T-helper 2 cell treated with Interferon-gamma antibody and Interleukin-4, amounts not matched to agents 5 μg/mL and 100 μg/mL, for 36 hours (primary cell): ENCODE measurements at regions not wholly inside any gene's neighbourhood (a gene's known extent, or its start where the extent isn't known, plus 50 kb on each side); places are given as distances from the start of the nearest gene placed in this dataset.
"Not testable (repeated sequence)": the region's sequence is repeated elsewhere in the genome, so short reads cannot be mapped to it uniquely, and the experiment has no call there.

ENCODE experiments used
- DNase-seq: peaks from one replicate; pipeline ENCODE4 v3.0.0; 2021; ENCODE audit warnings: low spot score
- H3K27ac Mint-ChIP-seq: one replicate; pipeline ENCODE4 v1.8.0; 2021; ENCODE audit warnings: mild to moderate bottlenecking, mixed read lengths
- H3K27me3 Mint-ChIP-seq: one replicate; pipeline ENCODE4 v1.8.0; 2021; ENCODE audit warnings: low read depth, mixed read lengths
- H3K36me3 Mint-ChIP-seq: one replicate; pipeline ENCODE4 v1.8.0; 2021; ENCODE audit warnings: low read depth, mixed read lengths
- H3K4me1 Mint-ChIP-seq: one replicate; pipeline ENCODE4 v1.8.0; 2021; ENCODE audit warnings: low read depth, mixed read lengths
- H3K4me3 Mint-ChIP-seq: one replicate; pipeline ENCODE4 v1.8.0; 2022; ENCODE audit warnings: mild to moderate bottlenecking, moderate library complexity, mixed read lengths
- H3K9me3 Mint-ChIP-seq: one replicate; pipeline ENCODE4 v1.8.0; 2021; ENCODE audit warnings: mixed read lengths

DNA sequence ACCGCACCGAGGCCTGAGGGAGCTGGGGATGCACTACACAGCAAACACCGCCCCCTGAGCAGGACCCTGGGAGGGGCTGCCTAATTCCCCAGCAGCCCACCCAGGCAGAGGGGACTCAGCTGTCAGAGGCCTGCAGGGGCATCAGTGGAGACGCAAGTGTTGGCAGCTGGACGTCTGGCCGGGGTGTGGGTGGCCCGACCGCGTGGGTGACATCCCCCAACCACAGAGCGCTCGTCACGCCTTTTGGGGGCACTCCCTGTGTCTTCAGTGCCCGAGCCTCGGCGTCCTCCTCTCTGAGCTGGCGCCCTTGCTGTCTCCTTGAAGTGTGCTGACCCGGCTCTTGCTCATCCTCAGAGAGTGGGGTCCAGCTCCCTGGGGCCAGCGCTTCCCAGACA is 150.2 kb downstream of the BRD1 start:
- Mint-ChIP-seq H3K4me3 (no peak overlapping the region), H3K36me3 (no peaks in the 10 kb centered on the region), H3K27ac (no peak overlapping the region), H3K9me3 (no peaks in the 10 kb centered on the region), H3K27me3 (peaks cover 29% of the 10 kb centered on the region), H3K4me1 (no peaks in the 10 kb centered on the region)
- no peak for DNase-seq

DNA sequence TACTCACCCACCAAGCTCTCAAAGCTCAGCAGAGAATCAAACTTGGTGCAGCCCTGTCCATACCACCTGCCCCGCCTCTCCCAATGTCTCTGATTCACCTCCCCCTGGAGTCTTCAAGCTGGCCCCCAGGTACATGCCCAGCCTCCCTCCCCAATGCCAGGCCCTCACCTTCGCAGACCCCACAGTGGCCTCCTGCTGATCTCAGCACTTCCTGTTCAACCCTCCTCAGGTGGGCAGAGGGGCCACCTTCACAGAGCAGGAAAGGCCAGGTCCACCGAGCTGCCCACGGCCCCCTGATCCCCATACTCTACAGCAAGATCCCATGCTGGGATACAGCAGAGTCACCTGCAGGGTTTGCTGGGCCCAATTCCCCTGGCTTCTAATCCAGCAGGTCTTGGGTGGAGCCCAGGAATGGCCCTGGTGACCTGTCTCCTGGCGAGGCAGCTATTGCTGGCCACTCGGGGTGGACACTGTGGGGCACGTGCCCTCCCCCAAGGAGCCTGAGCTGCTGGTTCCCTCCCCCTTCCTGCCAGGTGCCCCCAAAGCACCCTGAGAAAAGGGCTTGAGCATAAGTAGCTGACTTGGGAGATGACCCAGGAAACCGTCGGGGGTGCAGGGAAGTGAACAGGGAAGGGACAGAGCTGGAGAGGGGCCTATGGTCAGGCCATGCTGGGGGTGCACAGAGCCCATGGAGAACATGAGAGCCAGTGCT is 150.7 kb downstream of the BRD1 start:
- Mint-ChIP-seq H3K27me3 (peaks cover 29% of the 10 kb centered on the region), H3K4me1 (no peaks in the 10 kb centered on the region), H3K4me3 (no peak overlapping the region), H3K27ac (no peak overlapping the region), H3K36me3 (no peaks in the 10 kb centered on the region), H3K9me3 (no peaks in the 10 kb centered on the region)
- DNase-seq, result no peak

DNA sequence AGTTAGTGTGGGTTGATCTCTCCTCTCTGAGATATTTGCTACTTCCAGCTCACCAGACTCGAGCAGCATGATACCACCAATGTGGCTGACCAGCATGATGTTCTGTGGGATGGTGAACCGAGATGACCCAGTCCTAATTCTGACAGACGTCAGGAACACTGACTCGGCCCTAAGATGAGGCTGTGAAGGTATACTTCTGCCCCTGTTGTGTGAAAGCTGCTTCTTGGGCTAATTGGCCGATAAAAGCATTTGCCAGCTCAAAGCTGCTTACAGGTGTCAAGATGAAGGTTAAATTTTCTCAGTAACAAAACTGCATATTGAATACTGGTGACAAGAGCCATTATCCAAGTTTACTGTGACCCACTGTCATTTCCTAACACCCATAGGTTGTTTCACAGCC is 151.4 kb downstream of the BRD1 start:
- Mint-ChIP-seq H3K27me3 (peaks cover 36% of the 10 kb centered on the region), H3K4me1 (peaks cover 5% of the 10 kb centered on the region), H3K4me3 (no peak overlapping the region), H3K9me3 (no peaks in the 10 kb centered on the region), H3K36me3 (no peaks in the 10 kb centered on the region), H3K27ac (no peak overlapping the region)
- no peak for DNase-seq

DNA sequence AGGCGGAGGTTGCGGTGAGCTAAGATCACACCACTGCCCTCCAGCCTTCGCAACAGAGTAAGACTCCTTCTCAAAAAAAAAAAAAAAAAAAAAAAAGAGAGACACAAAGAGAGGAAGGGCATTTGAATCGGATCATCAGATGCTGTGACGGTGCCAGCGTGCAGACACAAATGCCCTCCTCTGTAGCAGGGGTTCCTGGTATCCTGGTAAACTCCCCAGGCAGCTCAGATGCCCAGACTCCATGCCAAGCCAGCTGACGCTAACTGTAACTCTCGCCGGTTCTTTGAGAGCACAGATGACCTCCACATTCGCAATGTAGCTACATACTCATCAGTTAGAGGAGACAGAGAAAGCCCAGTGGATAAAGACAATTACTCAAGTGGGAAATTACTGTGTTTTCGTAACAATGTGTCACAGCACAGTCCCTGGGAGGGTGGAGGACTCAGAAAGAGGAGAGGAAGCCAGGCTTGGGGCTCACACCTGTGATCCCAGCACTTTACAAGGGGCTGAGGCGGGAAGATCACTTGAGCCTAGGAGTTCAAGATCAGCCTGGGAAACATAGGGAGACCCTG is 153.1 kb downstream of the BRD1 start:
- no peak overlapping the region for H3K27ac Mint-ChIP-seq
- H3K4me3 Mint-ChIP-seq, result no peak overlapping the region
- H3K9me3 Mint-ChIP-seq, result no peaks in the 10 kb centered on the region
- no peak for DNase-seq
- peaks cover 6% of the 10 kb centered on the region for H3K4me1 Mint-ChIP-seq
- H3K36me3 Mint-ChIP-seq, result no peaks in the 10 kb centered on the region
- H3K27me3 Mint-ChIP-seq, result peaks cover 38% of the 10 kb centered on the region

DNA sequence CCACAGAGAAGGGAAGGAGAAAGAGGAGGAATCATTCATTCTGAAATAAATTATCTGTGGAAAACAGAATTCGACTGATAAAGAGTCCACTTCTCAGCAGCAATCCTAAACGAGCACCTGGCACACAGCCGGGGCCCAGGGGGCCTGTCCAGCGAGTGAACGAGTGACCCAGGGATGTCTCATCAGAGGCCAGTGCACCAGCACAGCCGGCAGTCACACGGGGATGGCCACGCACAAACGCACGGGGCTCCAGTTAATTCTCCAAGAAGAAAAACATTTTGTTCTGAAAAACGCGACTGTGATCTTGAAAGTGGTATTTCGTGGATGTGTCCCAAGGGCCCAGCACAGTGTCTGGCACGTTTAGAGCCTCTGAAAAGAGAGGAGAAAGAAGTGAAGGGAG is 154.6 kb downstream of the BRD1 start:
- Mint-ChIP-seq H3K36me3 (no peaks in the 10 kb centered on the region), H3K4me1 (peaks cover 6% of the 10 kb centered on the region), H3K9me3 (no peaks in the 10 kb centered on the region), H3K27me3 (peaks cover 39% of the 10 kb centered on the region), H3K27ac (no peak overlapping the region), H3K4me3 (no peak overlapping the region)
- no peak for DNase-seq

DNA sequence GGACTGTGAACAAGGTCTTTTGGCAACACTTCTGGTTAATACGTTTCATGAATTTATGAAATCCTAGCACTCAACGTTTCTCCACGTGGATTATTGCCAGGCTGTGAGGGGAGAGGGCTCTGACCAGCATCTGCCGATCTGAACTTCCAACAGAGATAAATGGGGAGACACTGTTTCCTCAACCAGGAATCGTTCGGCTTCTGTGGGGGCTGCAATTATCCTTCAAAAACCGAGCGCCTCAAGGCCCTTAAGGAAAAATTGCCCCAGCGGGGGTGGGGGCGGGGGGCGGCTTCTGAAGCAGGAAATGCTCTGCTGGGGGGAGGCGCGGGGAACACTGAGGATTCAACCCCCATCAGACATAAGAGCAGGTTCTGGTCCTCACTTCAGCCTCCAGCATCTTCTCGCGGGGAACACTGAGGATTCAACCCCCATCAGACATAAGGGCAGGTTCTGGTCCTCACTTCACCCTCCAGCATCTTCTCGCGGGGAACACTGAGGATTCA is 155.6 kb downstream of the BRD1 start:
- H3K9me3 Mint-ChIP-seq, result no peaks in the 10 kb centered on the region
- no peak overlapping the region for H3K27ac Mint-ChIP-seq
- H3K27me3 Mint-ChIP-seq, result peaks cover 41% of the 10 kb centered on the region
- no peak for DNase-seq
- H3K36me3 Mint-ChIP-seq, result no peaks in the 10 kb centered on the region
- no peak overlapping the region for H3K4me3 Mint-ChIP-seq
- peaks cover 8% of the 10 kb centered on the region for H3K4me1 Mint-ChIP-seq

DNA sequence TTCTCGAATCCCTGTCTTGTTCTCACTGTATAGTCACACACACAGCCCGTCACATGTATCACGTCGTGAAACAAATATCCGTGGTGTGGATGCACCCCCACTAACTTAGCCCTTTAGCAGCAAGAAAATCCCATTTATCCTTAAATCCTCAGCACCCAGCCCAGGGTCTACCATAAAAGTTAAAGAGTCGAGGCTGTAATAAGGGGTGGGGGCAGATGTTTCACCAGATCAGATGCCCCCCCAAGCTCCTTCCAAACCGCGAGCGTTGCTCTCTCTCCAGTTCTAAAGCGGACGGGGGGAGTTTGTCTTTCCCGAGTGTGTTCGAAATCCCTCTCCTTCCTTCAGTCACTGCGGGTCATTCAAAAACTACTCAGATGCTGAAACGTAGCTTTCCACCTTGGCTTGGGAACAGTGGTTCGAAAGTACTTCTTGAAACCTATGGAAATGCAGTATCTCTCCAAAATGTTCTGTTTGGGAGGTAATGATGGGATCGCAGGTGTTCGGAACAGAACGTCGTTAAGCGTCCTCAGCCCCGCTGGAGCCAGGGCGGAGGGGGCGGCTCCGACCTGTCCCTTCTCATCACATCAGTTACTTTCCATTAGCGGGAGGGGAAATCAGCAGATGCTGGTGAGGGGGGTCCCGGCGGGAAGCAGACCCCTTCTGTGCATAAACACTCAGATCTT is 156.2 kb downstream of the BRD1 start:
- Mint-ChIP-seq H3K9me3 (no peaks in the 10 kb centered on the region), H3K27ac (no peak overlapping the region), H3K4me1 (peaks cover 11% of the 10 kb centered on the region), H3K4me3 (peak overlapping the region; percentile 54), H3K36me3 (no peaks in the 10 kb centered on the region), H3K27me3 (peaks cover 42% of the 10 kb centered on the region)
- DNase-seq, result no peak

DNA sequence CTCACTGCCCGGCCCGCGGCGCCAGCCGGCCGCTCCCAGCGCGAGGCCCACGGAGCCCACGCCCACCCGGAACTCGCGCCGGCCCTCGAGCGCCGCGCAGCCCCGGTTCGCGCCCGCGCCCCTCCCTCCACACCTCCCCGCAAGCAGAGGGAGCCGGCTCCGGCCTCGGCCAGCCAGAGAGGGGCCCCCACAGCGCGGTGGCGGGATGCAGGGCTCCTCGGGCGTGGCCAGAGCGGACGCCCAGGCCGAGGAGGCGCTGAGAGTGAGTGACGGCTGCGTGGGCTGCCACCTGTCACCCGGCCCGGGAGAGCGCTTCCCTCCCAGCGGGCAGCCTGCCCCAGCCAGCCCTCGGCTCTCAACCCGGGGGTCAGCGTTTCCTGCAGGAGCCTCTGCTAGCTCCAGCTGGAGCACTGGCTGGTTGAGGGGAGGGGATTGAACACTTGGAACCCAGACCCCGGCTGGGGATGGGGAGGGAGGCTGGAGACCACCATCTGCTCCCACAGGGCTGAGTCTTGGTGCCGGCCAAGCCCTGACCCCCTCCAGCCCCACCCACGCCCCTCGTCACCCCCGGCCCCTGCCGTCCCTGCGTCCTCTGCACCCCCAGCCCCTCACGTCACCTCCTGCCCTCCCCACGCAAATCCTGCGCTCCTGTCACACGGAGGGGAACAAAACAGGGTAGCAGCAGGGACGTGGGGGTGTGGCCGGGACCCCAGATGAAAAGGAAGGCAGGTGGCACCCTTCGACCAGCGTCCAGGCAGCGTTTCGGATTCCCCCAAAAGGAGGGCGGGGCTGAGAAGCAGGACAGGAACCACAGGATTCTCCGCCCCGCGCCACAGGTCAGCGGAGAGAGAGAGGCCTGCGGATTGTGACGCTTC is 157.0 kb downstream of the BRD1 start:
- Mint-ChIP-seq H3K4me1 (peaks cover 11% of the 10 kb centered on the region), H3K27ac (no peak overlapping the region), H3K4me3 (peak overlapping the region; percentile 54), H3K36me3 (no peaks in the 10 kb centered on the region), H3K9me3 (no peaks in the 10 kb centered on the region), H3K27me3 (peaks cover 42% of the 10 kb centered on the region)
- DNase-seq, result peak; percentile 33

DNA sequence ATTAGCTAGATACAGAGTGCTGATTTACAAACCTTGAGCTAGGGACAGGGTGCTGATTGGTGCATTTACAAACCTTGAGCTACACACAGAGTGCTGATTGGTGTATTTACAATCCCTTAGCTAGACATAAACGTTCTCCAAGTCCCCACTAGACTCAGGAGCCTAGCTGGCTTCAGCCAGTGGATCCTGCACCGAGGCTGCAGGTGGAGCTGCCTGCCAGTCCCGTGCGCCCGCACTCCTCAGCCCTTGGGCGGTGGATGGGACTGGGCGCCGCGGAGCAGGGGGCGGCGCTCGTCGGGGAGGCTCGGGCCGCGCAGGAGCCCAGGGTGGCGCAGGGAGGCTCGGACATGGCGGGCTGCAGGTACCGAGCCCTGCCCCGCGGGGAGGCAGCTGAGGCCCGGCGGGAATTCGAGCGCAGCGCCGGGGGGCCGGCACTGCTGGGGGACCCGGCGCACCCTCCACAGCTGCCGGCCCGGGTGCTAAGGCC is 157.7 kb downstream of the BRD1 start:
- not testable (repeated sequence) for H3K9me3 Mint-ChIP-seq, DNase-seq, H3K27ac Mint-ChIP-seq, H3K36me3 Mint-ChIP-seq
- Mint-ChIP-seq H3K27me3 (peaks cover 41% of the 10 kb centered on the region), H3K4me3 (peak overlapping the region; percentile 40), H3K4me1 (peaks cover 11% of the 10 kb centered on the region)

DNA sequence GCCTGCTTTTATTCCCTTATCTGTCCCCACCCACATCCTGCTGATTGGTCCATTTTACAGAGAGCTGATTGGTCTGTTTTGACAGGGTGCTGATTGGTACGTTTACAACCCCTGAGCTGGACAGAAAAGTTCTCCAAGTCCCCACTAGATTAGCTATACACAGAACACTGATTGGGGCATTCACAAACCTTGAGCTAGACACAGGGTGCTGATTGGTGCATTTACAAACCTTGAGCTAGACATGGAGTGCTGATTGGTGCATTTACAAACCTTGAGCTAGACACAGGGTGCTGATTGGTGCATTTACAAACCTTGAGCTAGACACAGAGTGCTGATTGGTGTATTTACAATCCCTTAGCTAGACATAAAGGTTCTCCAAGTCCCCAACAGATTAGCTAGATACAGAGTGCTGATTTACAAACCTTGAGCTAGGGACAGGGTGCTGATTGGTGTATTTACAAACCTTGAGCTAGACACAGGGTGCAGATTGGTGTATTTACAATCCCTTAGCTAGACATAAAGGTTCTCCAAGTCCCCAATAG is 158.2 kb downstream of the BRD1 start:
- H3K36me3 Mint-ChIP-seq, DNase-seq, H3K27ac Mint-ChIP-seq, H3K9me3 Mint-ChIP-seq: not testable (repeated sequence)
- Mint-ChIP-seq H3K4me1 (peaks cover 11% of the 10 kb centered on the region), H3K4me3 (peak overlapping the region; percentile 40), H3K27me3 (peaks cover 36% of the 10 kb centered on the region)

DNA sequence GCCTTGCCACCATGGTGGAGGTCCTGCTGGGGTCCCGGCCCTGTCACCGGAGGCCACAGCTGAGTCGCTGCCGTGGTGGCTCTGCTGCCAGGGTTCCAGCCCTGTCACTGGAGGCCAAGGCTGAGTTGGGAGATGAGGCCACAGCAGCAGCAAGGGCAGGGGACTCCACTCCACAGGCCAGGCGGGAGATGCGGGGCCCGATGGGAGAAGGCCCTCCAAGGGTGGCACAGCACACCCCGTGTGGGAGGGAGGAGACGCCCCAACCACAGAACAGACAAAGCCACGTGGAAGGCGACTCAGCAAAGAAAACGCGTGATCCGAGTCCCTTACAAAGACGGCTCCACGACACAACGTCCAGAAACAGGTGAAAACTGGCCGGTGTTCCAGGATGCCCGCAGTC is 159.3 kb downstream of the BRD1 start:
- no peaks in the 10 kb centered on the region for H3K36me3 Mint-ChIP-seq
- peaks cover 36% of the 10 kb centered on the region for H3K27me3 Mint-ChIP-seq
- no peak for DNase-seq
- H3K4me1 Mint-ChIP-seq, result peaks cover 11% of the 10 kb centered on the region
- no peaks in the 10 kb centered on the region for H3K9me3 Mint-ChIP-seq
- H3K27ac Mint-ChIP-seq, result no peak overlapping the region
- H3K4me3 Mint-ChIP-seq, result no peak overlapping the region

DNA sequence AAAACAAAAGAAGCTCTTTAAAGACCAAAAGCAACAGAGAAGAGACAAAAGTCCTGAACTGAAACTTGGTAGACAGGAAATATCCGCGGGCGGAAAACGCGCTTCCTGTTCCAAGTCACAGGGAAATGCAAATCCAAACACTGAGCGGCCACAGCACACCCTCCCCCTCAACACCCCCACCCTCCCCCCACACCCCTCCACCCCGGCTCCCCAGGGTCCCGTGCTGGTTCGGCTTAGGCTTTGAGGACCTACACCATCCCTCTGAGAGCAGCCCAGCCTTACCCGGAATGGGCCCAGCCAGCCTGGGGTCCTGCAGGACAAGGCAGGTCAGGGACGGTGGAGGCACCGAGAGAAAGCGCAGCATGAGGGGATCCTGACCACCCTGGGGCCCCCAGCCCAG is 160.4 kb downstream of the BRD1 start:
- H3K4me1 Mint-ChIP-seq, result peaks cover 11% of the 10 kb centered on the region
- peak overlapping the region; percentile 57 for H3K4me3 Mint-ChIP-seq
- H3K9me3 Mint-ChIP-seq, result no peaks in the 10 kb centered on the region
- H3K27me3 Mint-ChIP-seq, result peaks cover 31% of the 10 kb centered on the region
- no peak for DNase-seq
- no peaks in the 10 kb centered on the region for H3K36me3 Mint-ChIP-seq
- H3K27ac Mint-ChIP-seq, result peak overlapping the region; percentile 56

DNA sequence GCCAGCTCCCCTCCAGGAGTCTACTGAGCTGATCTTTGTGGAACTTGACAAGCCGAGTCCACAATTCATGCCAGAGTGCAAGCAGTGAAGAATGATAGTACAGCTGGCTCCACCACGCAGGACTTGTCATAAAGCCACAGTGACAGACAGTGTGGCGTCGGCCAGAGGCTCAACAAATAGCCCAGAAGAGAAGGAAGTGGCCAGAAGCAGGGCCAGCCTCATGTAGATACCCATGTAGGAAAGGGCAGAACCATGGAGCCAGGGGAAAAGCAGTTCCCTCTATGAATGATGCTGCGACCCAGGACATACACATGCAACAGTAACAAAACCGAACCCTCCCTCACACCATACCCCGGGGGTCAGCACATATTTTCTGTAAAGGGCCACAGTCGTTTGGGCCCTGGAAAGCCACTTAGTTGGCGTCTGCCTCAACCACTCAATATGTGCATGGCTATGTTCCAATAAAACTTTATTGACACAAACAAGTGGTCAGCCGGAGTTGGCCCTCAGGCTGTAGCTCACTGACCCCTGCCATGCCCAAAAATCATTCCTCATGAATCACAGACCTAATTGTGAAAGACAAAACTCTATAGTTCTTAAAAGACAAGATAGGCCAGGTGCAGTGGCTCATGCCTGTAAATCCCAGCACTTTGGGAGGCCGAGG is 161.4 kb downstream of the BRD1 start:
- no peak overlapping the region for H3K4me3 Mint-ChIP-seq
- H3K27me3 Mint-ChIP-seq, result peaks cover 23% of the 10 kb centered on the region
- no peaks in the 10 kb centered on the region for H3K9me3 Mint-ChIP-seq
- H3K36me3 Mint-ChIP-seq, result no peaks in the 10 kb centered on the region
- peaks cover 6% of the 10 kb centered on the region for H3K4me1 Mint-ChIP-seq
- no peak for DNase-seq
- H3K27ac Mint-ChIP-seq, result no peak overlapping the region
